ENCODE measurements at regions not wholly inside any gene's neighbourhood (a gene's known extent, or its start where the extent isn't known, plus 50 kb on each side); places are given as distances from the start of the nearest gene placed in this dataset.

DNA sequence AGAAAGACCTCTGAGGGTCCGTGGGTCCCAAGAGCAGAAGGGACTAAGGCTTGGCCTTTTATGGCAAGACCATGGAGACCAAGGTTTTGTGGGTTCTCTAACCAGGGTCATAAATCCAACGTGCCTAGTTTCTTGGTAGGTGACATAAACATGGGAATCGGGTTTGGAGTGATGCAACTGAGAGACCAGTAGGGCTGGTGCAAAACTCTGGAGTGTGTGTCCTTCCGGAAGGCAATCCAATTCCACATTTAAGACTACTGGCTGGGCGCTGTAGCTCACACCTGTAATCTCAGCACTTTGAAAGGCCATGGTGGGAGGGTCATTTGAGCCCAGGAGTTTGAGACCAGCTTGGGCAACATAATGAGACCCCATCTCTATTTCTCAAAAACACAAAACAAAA lies 116.5 kb upstream of the ARG1 start:
- intact Hi-C loops (cut with DNase I): no loop called here
- Histone ChIP-seq H3K27ac (no peak overlapping the region), H3K4me1 (no peaks in the 10 kb centered on the region), H3K36me3 (no peaks in the 10 kb centered on the region), H3K9me3 (no peaks in the 10 kb centered on the region), H3K27me3 (no peaks in the 10 kb centered on the region), H3K4me3 (no peak overlapping the region)
- ATAC-seq: no peak
- no peak for DNase-seq
- TF ChIP-seq, protein P1, sequence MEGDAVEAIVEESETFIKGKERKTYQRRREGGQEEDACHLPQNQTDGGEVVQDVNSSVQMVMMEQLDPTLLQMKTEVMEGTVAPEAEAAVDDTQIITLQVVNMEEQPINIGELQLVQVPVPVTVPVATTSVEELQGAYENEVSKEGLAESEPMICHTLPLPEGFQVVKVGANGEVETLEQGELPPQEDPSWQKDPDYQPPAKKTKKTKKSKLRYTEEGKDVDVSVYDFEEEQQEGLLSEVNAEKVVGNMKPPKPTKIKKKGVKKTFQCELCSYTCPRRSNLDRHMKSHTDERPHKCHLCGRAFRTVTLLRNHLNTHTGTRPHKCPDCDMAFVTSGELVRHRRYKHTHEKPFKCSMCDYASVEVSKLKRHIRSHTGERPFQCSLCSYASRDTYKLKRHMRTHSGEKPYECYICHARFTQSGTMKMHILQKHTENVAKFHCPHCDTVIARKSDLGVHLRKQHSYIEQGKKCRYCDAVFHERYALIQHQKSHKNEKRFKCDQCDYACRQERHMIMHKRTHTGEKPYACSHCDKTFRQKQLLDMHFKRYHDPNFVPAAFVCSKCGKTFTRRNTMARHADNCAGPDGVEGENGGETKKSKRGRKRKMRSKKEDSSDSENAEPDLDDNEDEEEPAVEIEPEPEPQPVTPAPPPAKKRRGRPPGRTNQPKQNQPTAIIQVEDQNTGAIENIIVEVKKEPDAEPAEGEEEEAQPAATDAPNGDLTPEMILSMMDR (IDR thresholded peaks at IDR 0.05): no peak

DNA sequence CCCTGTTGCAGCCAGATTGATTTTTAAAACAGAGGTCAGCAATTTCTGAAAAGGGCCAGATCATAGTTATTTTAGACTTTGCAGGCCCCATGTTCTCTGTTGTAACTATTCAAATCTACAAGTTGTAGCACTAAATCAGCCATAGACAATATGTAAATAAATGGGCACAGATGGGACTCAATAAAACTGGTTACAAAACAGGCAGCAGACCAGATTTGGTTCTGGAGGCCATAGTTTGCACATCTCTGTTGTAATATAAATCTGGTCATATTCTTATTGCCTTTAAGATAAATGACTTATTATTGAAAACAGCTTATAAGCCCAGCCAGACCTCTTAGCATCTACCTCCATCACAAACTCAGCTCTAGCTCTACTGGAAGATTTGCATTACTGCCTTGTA lies 114.0 kb upstream of the ARG1 start:
- no peaks in the 10 kb centered on the region for H3K36me3 ChIP-seq
- H3K9me3 ChIP-seq: no peaks in the 10 kb centered on the region
- DNase-seq (no peak), ATAC-seq (no peak)
- no peaks in the 10 kb centered on the region for H3K4me1 ChIP-seq
- intact Hi-C loops (cut with DNase I): no loop called here
- H3K27ac ChIP-seq: no peak overlapping the region
- H3K27me3 ChIP-seq: no peaks in the 10 kb centered on the region
- TF ChIP-seq, protein P1 (IDR thresholded peaks at IDR 0.05): no peak
- no peak overlapping the region for H3K4me3 ChIP-seq

DNA sequence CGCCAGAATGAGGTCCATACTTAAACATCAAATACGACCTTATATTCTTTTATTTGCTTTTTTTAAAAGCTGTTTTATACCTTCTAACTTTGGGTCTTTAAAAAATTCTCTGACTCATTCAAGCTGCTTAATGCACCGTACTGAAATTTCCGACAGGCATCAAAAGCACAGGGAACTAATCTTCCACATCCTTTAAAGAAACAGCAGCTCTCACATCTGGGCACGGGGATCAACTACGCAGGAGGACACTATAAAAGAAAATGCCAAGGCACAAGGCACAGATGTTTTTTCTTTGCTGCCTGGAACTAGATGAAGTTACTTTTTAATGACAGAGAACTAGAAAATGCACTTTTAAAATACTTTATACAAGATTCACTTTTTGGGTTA lies 112.4 kb upstream of the ARG1 start:
- Histone ChIP-seq H3K27me3 (no peaks in the 10 kb centered on the region), H3K9me3 (no peaks in the 10 kb centered on the region), H3K4me1 (no peaks in the 10 kb centered on the region), H3K27ac (no peak overlapping the region), H3K4me3 (no peak overlapping the region), H3K36me3 (no peaks in the 10 kb centered on the region)
- intact Hi-C loops (cut with DNase I): no loop called here
- DNase-seq: no peak
- TF ChIP-seq, protein P1 (IDR thresholded peaks at IDR 0.05): no peak
- ATAC-seq: no peak

DNA sequence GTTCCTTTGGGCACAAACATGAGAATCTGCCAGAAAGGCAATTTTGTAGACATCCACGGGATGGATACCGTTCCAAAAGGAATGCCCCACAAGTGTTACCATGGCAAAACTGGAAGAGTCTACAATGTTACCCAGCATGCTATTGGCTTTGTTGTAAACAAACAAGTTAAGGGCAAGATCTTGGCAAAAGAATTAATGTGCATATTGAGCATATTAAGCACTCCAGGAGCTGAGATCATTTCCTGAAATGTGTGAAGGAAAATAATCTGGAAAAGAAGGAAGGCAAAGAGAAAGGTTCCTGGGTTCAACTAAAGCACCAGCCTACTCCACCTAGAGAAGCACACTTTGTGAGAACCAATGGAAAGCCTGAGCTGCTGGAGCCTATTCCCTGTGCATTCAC lies 103.9 kb upstream of the ARG1 start:
- intact Hi-C loops (cut with DNase I): no loop called here
- DNase-seq (no peak), ATAC-seq (no peak)
- H3K9me3 ChIP-seq: peaks cover 0 to 4% of the 10 kb centered on the region in 2 donors
- TF ChIP-seq, protein P1 (IDR thresholded peaks at IDR 0.05): no peak
- no peak overlapping the region for H3K4me3 ChIP-seq
- H3K4me1 ChIP-seq: no peaks in the 10 kb centered on the region
- H3K27me3 ChIP-seq: no peaks in the 10 kb centered on the region
- H3K36me3 ChIP-seq: no peaks in the 10 kb centered on the region
- H3K27ac ChIP-seq: no peak overlapping the region

DNA sequence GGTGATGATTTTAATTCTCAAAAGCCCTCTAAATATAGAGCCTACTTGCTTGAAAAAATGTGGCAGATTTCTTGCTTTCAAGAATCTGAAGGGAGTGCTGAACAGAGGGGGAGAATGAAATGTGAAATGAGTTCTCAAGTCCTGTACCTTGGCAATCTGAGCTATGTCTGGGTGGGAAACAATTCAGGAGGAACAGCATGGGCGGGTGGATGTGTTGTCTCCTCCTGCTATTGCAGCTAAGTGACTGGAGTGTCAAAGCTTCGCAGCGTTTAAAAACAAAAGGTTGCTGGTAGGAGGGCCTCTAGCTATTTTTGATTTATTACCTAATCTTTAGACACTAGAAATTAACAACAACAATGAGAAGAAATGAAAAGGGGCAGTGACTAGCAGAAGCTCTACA lies 102.5 kb upstream of the ARG1 start:
- intact Hi-C loops (cut with DNase I): no loop called here
- DNase-seq (no peak), ATAC-seq (no peak)
- no peaks in the 10 kb centered on the region for H3K27me3 ChIP-seq
- H3K27ac ChIP-seq: no peak overlapping the region
- H3K4me1 ChIP-seq: no peaks in the 10 kb centered on the region
- no peaks in the 10 kb centered on the region for H3K36me3 ChIP-seq
- peaks cover 0 to 15% of the 10 kb centered on the region in 2 donors for H3K9me3 ChIP-seq
- no peak overlapping the region for H3K4me3 ChIP-seq
- TF ChIP-seq, protein P1 (IDR thresholded peaks at IDR 0.05): no peak
